Activated B cell treated with CpG ODN at 0.5 μM for 24 hours (primary cell): ENCODE measurements at regions not wholly inside any gene's neighbourhood (a gene's known extent, or its start where the extent isn't known, plus 50 kb on each side); places are given as distances from the start of the nearest gene placed in this dataset.

Source experiments
- ATAC-seq: fragments of 200-7000 bp; cut with Tn5 transposase; one replicate; pipeline ENCODE4 v1.10.0; 2021; ENCODE audit warnings: low read depth, mild to moderate bottlenecking, moderate library complexity
- CTCF ChIA-PET: fragments of 350-600 bp; sonication (Branson Sonifier 250); formaldehyde crosslinking; loops from one replicate; lab custom pipeline; 2021; ENCODE audit warnings: antibody characterized with exemption; lab: Charles Lee
- POLR2A ChIA-PET: fragments of 350-600 bp; sonication (Branson Sonifier 250); formaldehyde crosslinking; loops from one replicate; lab custom pipeline; 2021; ENCODE audit warnings: antibody characterized with exemption; lab: Charles Lee
- DNase-seq: peaks from one replicate; pipeline ENCODE4 v3.0.0; 2022
- H3K27ac Mint-ChIP-seq: one replicate; pipeline ENCODE4 v1.8.0; 2020; ENCODE audit warnings: mixed read lengths
- H3K27me3 Mint-ChIP-seq: one replicate; pipeline ENCODE4 v1.8.0; 2021; ENCODE audit warnings: mixed read lengths
- H3K36me3 Mint-ChIP-seq: one replicate; pipeline ENCODE4 v1.8.0; 2021; ENCODE audit warnings: low read depth, mixed read lengths
- H3K4me1 Mint-ChIP-seq: one replicate; pipeline ENCODE4 v1.8.0; 2021; ENCODE audit warnings: mixed read lengths
- H3K4me3 Mint-ChIP-seq: one replicate; pipeline ENCODE4 v1.8.0; 2020; ENCODE audit warnings: mild to moderate bottlenecking, mixed read lengths
- H3K9me3 Mint-ChIP-seq: one replicate; pipeline ENCODE4 v1.8.0; 2020; ENCODE audit warnings: mixed read lengths
- CTCF ChIP-seq: fragments of 200-600 bp; IDR thresholded peaks from one replicate; pipeline ENCODE4 v1.8.0; 2022; ENCODE audit warnings: antibody characterized with exemption, mild to moderate bottlenecking
- intact Hi-C: fragments of 100-400 bp; cut with micrococcal nuclease; formaldehyde crosslinking; loops from one replicate; pipeline ENCODE4 v1.15.1; 2024

- no peaks in the 10 kb centered on the region for H3K36me3 Mint-ChIP-seq
- no peak for ATAC-seq
- H3K27ac Mint-ChIP-seq = no peak overlapping the region
- H3K27me3 Mint-ChIP-seq = peaks cover 15% of the 10 kb centered on the region
- H3K4me3 Mint-ChIP-seq = no peak overlapping the region
- H3K9me3 Mint-ChIP-seq = no peaks in the 10 kb centered on the region
- intact Hi-C loops = no loop called here
- H3K4me1 Mint-ChIP-seq = no peaks in the 10 kb centered on the region
- POLR2A ChIA-PET = no interaction called here
- TF ChIP-seq CTCF = no peak
- DNase-seq = no peak
- CTCF ChIA-PET = no interaction called here
Measured at GRCh38 chr7:28346256-28346655, 66.1 kb upstream of the CREB5 start.

GRCh38 chr7:28346676-28347363, 65.5 kb upstream of the CREB5 start:
- no peak overlapping the region for H3K4me3 Mint-ChIP-seq
- no peaks in the 10 kb centered on the region for H3K4me1 Mint-ChIP-seq
- no peak for DNase-seq
- no peaks in the 10 kb centered on the region for H3K9me3 Mint-ChIP-seq
- no peak overlapping the region for H3K27ac Mint-ChIP-seq
- no peaks in the 10 kb centered on the region for H3K36me3 Mint-ChIP-seq
- no peak for ATAC-seq
- TF ChIP-seq CTCF = no peak
- ChIA-PET POLR2A (interaction anchor here (0.6 kb wide), 1 partner anchor 268 kb away, joined by 3 read pairs; no protein-coding TSS in a partner anchor), CTCF (interaction anchor here (1.5 kb wide), 1 partner anchor 16 kb away, joined by 3 read pairs; no protein-coding TSS in a partner anchor)
- peaks cover 19% of the 10 kb centered on the region for H3K27me3 Mint-ChIP-seq
- intact Hi-C loops = no loop called here

- ChIA-PET CTCF (interaction anchor here (1.5 kb wide), 1 partner anchor 15 kb away, joined by 3 read pairs; no protein-coding TSS in a partner anchor), POLR2A (interaction anchor here (0.6 kb wide), 1 partner anchor 269 kb away, joined by 3 read pairs; no protein-coding TSS in a partner anchor)
- DNase-seq (no peak), ATAC-seq (no peak)
- no peak overlapping the region for H3K27ac Mint-ChIP-seq
- TF ChIP-seq CTCF = no peak
- intact Hi-C loops = no loop called here
- H3K27me3 Mint-ChIP-seq = peaks cover 19% of the 10 kb centered on the region
- no peaks in the 10 kb centered on the region for H3K4me1 Mint-ChIP-seq
- no peak overlapping the region for H3K4me3 Mint-ChIP-seq
- no peaks in the 10 kb centered on the region for H3K36me3 Mint-ChIP-seq
- no peaks in the 10 kb centered on the region for H3K9me3 Mint-ChIP-seq
Measured at GRCh38 chr7:28347475-28348318, 64.6 kb upstream of the CREB5 start.

- ATAC-seq = no peak
- Mint-ChIP-seq H3K4me1 (no peaks in the 10 kb centered on the region), H3K27me3 (peaks cover 21% of the 10 kb centered on the region), H3K4me3 (no peak overlapping the region), H3K36me3 (no peaks in the 10 kb centered on the region), H3K9me3 (no peaks in the 10 kb centered on the region), H3K27ac (no peak overlapping the region)
- intact Hi-C loops = no loop called here
- CTCF ChIA-PET = interaction anchor here (1.5 kb wide), 1 partner anchor 14 kb away, joined by 3 read pairs; no protein-coding TSS in a partner anchor
- POLR2A ChIA-PET = no interaction called here
- no peak for DNase-seq
- no peak for TF ChIP-seq CTCF
Measured at GRCh38 chr7:28348636-28349035, 63.7 kb upstream of the CREB5 start.

GRCh38 chr7:28349637-28350036, 62.7 kb upstream of the CREB5 start:
- Mint-ChIP-seq H3K9me3 (no peaks in the 10 kb centered on the region), H3K27me3 (peaks cover 21% of the 10 kb centered on the region), H3K36me3 (no peaks in the 10 kb centered on the region), H3K27ac (no peak overlapping the region), H3K4me1 (no peaks in the 10 kb centered on the region), H3K4me3 (no peak overlapping the region)
- no peak for TF ChIP-seq CTCF
- ChIA-PET POLR2A (no interaction called here), CTCF (no interaction called here)
- no peak for ATAC-seq
- intact Hi-C loops = no loop called here
- no peak for DNase-seq
